Caco-2 (cell line): ENCODE measurements at regions not wholly inside any gene's neighbourhood (a gene's known extent, or its start where the extent isn't known, plus 50 kb on each side); places are given as distances from the start of the nearest gene placed in this dataset.

ENCODE experiments used
- BruUV-seq: library from RNA; stranded (reverse); fragments of 400-500 nt; replicated peaks from 2 replicates; lab custom pipeline; 2021; lab: Mats Ljungman, UMichigan
- CTCF ChIA-PET: fragments of 300-600 bp; sonication (Branson Sonifier 250); formaldehyde crosslinking; loops from one replicate; lab custom pipeline; 2022; ENCODE audit warnings: antibody characterized with exemption; lab: Charles Lee
- POLR2A ChIA-PET: fragments of 300-600 bp; sonication (Branson Sonifier 250); formaldehyde crosslinking; loops from one replicate; lab custom pipeline; 2022; ENCODE audit warnings: antibody characterized with exemption; lab: Charles Lee
- DNase-seq, 2 experiments: peaks; one replicate each; pipeline versions ENCODE4 v3.0.0 to v3.0.0-alpha.2; 2020 to 2022
- H3K27me3 ChIP-seq: replicated peaks from 2 replicates; pipeline ENCODE4 v1.6.0; 2011; ENCODE audit warnings: low read length; ENCODE audit not compliant: control insufficient read depth, insufficient read depth
- H3K36me3 ChIP-seq: 2 replicates; pipeline ENCODE4 v1.5.1; 2011; ENCODE audit warnings: low read length; ENCODE audit not compliant: control insufficient read depth, insufficient read depth
- H3K4me1 ChIP-seq: fragments of 250-450 bp; sonication (Bioruptor Pico); 2 replicates; pipeline ENCODE4 v1.5.1; 2020; ENCODE audit warnings: mild to moderate bottlenecking
- H3K4me3 ChIP-seq: 2 replicates; pipeline ENCODE4 v1.5.1; 2011; ENCODE audit warnings: low read depth, mild to moderate bottlenecking, control low read depth, low read length
- H3K9me3 ChIP-seq: fragments of 250-450 bp; sonication (Bioruptor Pico); 2 replicates; pipeline ENCODE4 v1.5.1; 2020; ENCODE audit warnings: mild to moderate bottlenecking, moderate library complexity
- H3K27ac Mint-ChIP-seq: one replicate; pipeline ENCODE4 v1.8.0; 2022; ENCODE audit warnings: mixed read lengths; ENCODE audit not compliant: unreplicated experiment
- H3K27me3 Mint-ChIP-seq: one replicate; pipeline ENCODE4 v1.8.0; 2022; ENCODE audit warnings: mixed read lengths; ENCODE audit not compliant: insufficient read depth, unreplicated experiment
- H3K36me3 Mint-ChIP-seq: one replicate; pipeline ENCODE4 v1.8.0; 2022; ENCODE audit warnings: mild to moderate bottlenecking, mixed read lengths; ENCODE audit not compliant: insufficient read depth, unreplicated experiment
- H3K4me1 Mint-ChIP-seq: one replicate; pipeline ENCODE4 v1.8.0; 2022; ENCODE audit warnings: low read depth, mixed read lengths; ENCODE audit not compliant: unreplicated experiment
- H3K4me3 Mint-ChIP-seq: one replicate; pipeline ENCODE4 v1.8.0; 2022; ENCODE audit warnings: mild to moderate bottlenecking, moderate library complexity, mixed read lengths; ENCODE audit not compliant: unreplicated experiment
- H3K9me3 Mint-ChIP-seq: one replicate; pipeline ENCODE4 v1.8.0; 2022; ENCODE audit warnings: mixed read lengths; ENCODE audit not compliant: unreplicated experiment
- CTCF ChIP-seq, 2 experiments: fragments of 200-600 bp in 1 of 2; IDR thresholded peaks; 1 replicate in 1 of 2; 2 replicates in 1 of 2; pipeline versions ENCODE4 v1.5.1 to v1.8.0; 2011 to 2022; ENCODE audit warnings: antibody characterized with exemption in 1 of 2, control low read depth in 1 of 2, inconsistent platforms in 1 of 2, low read depth in 1 of 2, low read length in 1 of 2, mild to moderate bottlenecking in 1 of 2, moderate library complexity in 1 of 2; ENCODE audit not compliant: insufficient read depth in 1 of 2, severe bottlenecking in 1 of 2, unreplicated experiment in 1 of 2
- intact Hi-C: fragments of 100-400 bp; cut with micrococcal nuclease; formaldehyde crosslinking; loops from one replicate; pipeline ENCODE4 v1.10.0; 2022; ENCODE audit not compliant: unreplicated experiment

DNA sequence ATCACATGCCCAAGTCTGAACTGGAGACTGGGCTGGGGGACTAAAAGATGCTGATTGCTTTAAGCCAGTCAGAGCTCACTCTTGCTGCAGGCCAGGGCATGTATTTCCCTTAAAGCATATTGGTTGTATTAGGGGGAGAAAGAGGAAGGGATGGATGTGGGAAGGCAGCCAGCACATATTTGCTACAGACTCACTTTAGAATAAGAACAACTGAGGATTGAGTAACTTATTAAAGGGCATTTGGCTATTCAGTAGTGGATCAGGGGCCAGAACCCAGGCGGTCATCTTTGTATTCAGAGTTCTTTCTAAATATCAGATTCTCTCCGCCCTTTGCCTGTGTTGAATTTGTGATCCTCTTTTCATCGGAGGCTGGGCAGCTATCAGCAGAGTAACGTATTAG lies 231.7 kb downstream of the HAPSTR1 start:
- no TSS peak for BruUV-seq
- Histone ChIP-seq H3K4me3 (no peak overlapping the region), H3K36me3 (no peaks in the 10 kb centered on the region), H3K9me3 (no peaks in the 10 kb centered on the region), H3K4me1 (no peaks in the 10 kb centered on the region), H3K27me3 (no peaks in the 10 kb centered on the region; the same call in 1 of the 2 replicates)
- TF ChIP-seq CTCF (IDR thresholded peaks at IDR 0.05; ENCODE audit: insufficient read depth in 1 of 2, low read depth in 1 of 2, low read length in 1 of 2, severe bottlenecking in 1 of 2, unreplicated experiment in 1 of 2) = no peak
- no peaks in the 10 kb centered on the region for H3K9me3 Mint-ChIP-seq
- H3K36me3 Mint-ChIP-seq = no peaks in the 10 kb centered on the region
- DNase-seq = no peak
- intact Hi-C loops = no loop called here
- H3K27ac Mint-ChIP-seq = no peak overlapping the region
- CTCF ChIA-PET = no interaction called here
- H3K27me3 Mint-ChIP-seq = no peaks in the 10 kb centered on the region
- no peak overlapping the region for H3K4me3 Mint-ChIP-seq
- POLR2A ChIA-PET = no interaction called here
- H3K4me1 Mint-ChIP-seq = no peaks in the 10 kb centered on the region

GRCh38 chr16:9327253-9327652 lies 235.8 kb downstream of the HAPSTR1 start:
- ChIA-PET CTCF (no interaction called here), POLR2A (no interaction called here)
- Mint-ChIP-seq H3K27ac (no peak overlapping the region), H3K36me3 (no peaks in the 10 kb centered on the region), H3K4me3 (no peak overlapping the region), H3K4me1 (no peaks in the 10 kb centered on the region), H3K9me3 (no peaks in the 10 kb centered on the region), H3K27me3 (peaks cover 3% of the 10 kb centered on the region)
- no peaks in the 10 kb centered on the region for H3K9me3 ChIP-seq
- no TSS peak for BruUV-seq
- no peaks in the 10 kb centered on the region; the same call in none of the 2 replicates for H3K27me3 ChIP-seq
- DNase-seq = no peak
- no peaks in the 10 kb centered on the region for H3K36me3 ChIP-seq
- H3K4me3 ChIP-seq = no peak overlapping the region
- intact Hi-C loops = no loop called here
- H3K4me1 ChIP-seq = no peaks in the 10 kb centered on the region
- TF ChIP-seq CTCF (IDR thresholded peaks at IDR 0.05; ENCODE audit: insufficient read depth in 1 of 2, low read depth in 1 of 2, low read length in 1 of 2, severe bottlenecking in 1 of 2, unreplicated experiment in 1 of 2) = no peak

- Histone ChIP-seq H3K27me3 (no peaks in the 10 kb centered on the region; the same call in none of the 2 replicates), H3K4me1 (no peaks in the 10 kb centered on the region), H3K9me3 (no peaks in the 10 kb centered on the region), H3K36me3 (no peaks in the 10 kb centered on the region), H3K4me3 (no peak overlapping the region)
- ChIA-PET CTCF (no interaction called here), POLR2A (no interaction called here)
- TF ChIP-seq CTCF (IDR thresholded peaks at IDR 0.05; ENCODE audit: insufficient read depth in 1 of 2, low read depth in 1 of 2, low read length in 1 of 2, severe bottlenecking in 1 of 2, unreplicated experiment in 1 of 2) = no peak
- no TSS peak for BruUV-seq
- Mint-ChIP-seq H3K4me1 (no peaks in the 10 kb centered on the region), H3K9me3 (no peaks in the 10 kb centered on the region), H3K4me3 (no peak overlapping the region), H3K27me3 (peaks cover 3% of the 10 kb centered on the region), H3K36me3 (no peaks in the 10 kb centered on the region), H3K27ac (no peak overlapping the region)
- intact Hi-C loops = no loop called here
- DNase-seq = no peak
These were observed 237.0 kb downstream of the HAPSTR1 start for GRCh38 chr16:9328411-9328810.
